BJ (cell line): ENCODE measurements at regions not wholly inside any gene's neighbourhood (a gene's known extent, or its start where the extent isn't known, plus 50 kb on each side); places are given as distances from the start of the nearest gene placed in this dataset.

ENCODE experiments used
- CTCF ChIA-PET: fragments of 350-600 bp; formaldehyde crosslinking; extraction: SDS; loops from one replicate; lab custom pipeline; 2021; ENCODE audit warnings: antibody characterized with exemption, inconsistent platforms; lab: Yijun Ruan, JAX
- POLR2A ChIA-PET: fragments of 300-600 bp; sonication (Branson Sonifier 250); formaldehyde crosslinking; extraction: SDS; loops from one replicate; lab custom pipeline; 2021; ENCODE audit warnings: antibody characterized with exemption; lab: Charles Lee
- DNase-seq: peaks from one replicate; pipeline ENCODE4 v3.0.0-alpha.2; 2011; ENCODE audit warnings: low read depth
- H3K27me3 ChIP-seq: 2 replicates; pipeline ENCODE4 v1.6.0; 2011; ENCODE audit warnings: low read length; ENCODE audit not compliant: control insufficient read depth, insufficient read depth
- H3K36me3 ChIP-seq: 2 replicates; pipeline ENCODE4 v1.5.1; 2011; ENCODE audit warnings: low read length; ENCODE audit not compliant: control insufficient read depth, insufficient read depth
- H3K4me3 ChIP-seq: 2 replicates; pipeline ENCODE4 v1.5.1; 2011; ENCODE audit warnings: low read depth, mild to moderate bottlenecking, control low read depth, low read length
- CTCF ChIP-seq: IDR thresholded peaks from 2 replicates; pipeline ENCODE4 v1.5.1; 2011; ENCODE audit warnings: low read depth, mild to moderate bottlenecking, control low read depth, inconsistent platforms, low read length, moderate library complexity; ENCODE audit not compliant: insufficient read depth

- ChIA-PET POLR2A (interaction anchor here (0.6 kb wide), 1 partner anchor 28 kb away, joined by 5 read pairs; no protein-coding TSS in a partner anchor), CTCF (interaction anchor here (1.2 to 1.6 kb wide), 2 partner anchors 11 to 103 kb away, joined by 4 to 6 read pairs; no protein-coding TSS in a partner anchor)
- H3K4me3 ChIP-seq: no peak overlapping the region
- TF ChIP-seq CTCF: no peak
- no peak for DNase-seq
- peaks cover 4% of the 10 kb centered on the region for H3K27me3 ChIP-seq
- H3K36me3 ChIP-seq: no peaks in the 10 kb centered on the region
Observed at GRCh38 chr2:120446236-120447126, 100.5 kb downstream of the INHBB start.

DNA sequence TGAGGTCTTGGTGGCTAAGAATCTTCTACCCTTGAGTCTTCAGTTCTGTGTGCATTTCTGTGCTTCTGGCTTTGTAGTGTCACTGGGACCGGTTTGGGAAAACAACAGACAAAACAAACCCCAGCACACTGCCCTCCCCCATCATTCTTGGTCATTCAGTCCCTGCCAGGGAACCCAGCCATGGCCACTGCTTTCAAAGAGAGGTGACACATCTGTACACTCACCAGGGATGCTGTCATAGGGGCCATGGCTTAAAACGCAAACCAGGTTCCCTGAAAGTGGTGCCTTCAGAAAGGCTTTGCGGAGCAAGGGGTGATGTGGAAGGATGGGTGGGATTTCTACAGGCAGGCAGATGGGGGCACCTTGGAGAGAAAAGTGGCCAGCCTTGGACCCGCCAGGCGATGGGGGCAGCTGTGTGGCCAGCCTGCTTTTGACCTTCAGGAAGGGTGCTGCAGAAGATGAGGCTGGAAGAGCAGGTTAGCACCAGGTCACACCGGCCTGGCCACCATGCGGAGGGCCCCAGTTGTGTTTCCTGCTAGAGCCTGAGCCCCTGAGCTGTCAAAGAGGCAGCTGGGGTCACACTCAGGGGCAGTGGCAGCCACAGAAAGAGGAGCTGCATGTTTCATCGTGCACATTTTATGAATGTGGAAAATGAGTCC, 101.3 kb downstream of the INHBB start:
- Histone ChIP-seq H3K36me3 (no peaks in the 10 kb centered on the region), H3K27me3 (peaks cover 4% of the 10 kb centered on the region), H3K4me3 (no peak overlapping the region)
- POLR2A ChIA-PET: no interaction called here
- TF ChIP-seq CTCF: no peak
- CTCF ChIA-PET: interaction anchor here (0.7 to 1.6 kb wide), 3 partner anchors 10 to 104 kb away, joined by 3 to 6 read pairs (median 4); no protein-coding TSS in a partner anchor
- no peak for DNase-seq

DNA sequence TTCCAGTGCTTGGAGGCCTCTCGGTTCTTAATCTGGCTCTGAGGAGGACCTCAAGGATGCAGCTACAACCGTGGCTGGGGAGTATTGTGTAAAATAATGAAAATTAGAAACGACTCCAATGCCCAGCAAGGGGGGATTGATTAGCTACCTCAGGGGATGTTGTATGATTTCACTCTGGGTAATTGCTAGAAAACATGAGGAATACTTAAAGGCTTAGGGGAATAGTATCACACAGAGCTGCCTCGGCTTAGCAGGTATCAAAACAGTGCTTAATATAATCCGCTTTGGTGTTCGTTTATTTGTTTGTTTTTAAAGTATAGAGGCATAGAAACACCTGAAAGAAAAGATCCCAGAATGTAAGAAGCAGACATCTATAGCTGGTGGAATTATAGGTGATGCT, 102.5 kb downstream of the INHBB start:
- Histone ChIP-seq H3K27me3 (no peaks in the 10 kb centered on the region), H3K36me3 (no peaks in the 10 kb centered on the region), H3K4me3 (no peak overlapping the region)
- POLR2A ChIA-PET: no interaction called here
- CTCF ChIA-PET: no interaction called here
- no peak for DNase-seq
- no peak for TF ChIP-seq CTCF

DNA sequence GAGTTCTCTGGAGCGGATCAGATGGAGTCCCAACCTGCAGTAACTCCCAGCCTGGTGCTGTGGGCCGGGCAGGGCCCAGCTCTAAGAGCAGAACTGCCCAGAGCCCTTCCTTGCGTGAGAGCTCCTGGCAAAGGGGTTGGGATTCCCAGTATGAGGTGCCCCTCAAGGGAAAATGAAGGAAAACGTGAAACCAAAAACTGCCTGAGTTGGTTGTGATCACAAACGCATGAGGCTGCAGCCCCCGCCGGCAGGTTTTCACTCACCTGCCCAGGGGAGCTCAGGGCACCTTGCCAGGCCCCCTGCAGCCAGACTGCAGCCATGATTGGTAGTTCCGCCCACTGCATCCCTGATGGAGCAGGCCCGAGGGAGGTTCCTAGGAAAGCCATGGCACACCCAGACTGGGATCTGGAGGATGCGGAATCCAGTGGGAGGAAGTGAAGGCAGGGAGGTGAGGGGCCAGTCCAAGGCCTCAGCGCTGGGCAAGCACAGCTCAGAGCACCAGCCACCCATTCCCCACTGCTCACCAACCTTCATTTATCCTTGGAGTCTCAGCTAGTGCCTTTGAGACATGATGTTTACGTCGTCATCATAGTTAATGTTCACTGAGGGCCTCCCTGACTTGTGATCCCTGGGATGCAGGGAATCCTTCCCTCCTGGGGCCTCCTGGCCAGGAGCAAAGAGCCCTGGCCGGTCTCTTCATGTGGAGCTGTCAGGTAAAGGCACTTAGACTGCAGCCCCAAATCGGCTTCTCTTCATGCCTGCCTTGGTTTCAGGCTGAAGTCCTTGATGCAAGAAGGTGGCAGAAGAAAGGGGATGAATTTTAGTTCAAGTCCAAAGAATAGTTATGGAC, 103.2 kb downstream of the INHBB start:
- TF ChIP-seq CTCF: no peak
- CTCF ChIA-PET: no interaction called here
- H3K4me3 ChIP-seq: no peak overlapping the region
- POLR2A ChIA-PET: no interaction called here
- no peak for DNase-seq
- H3K27me3 ChIP-seq: no peaks in the 10 kb centered on the region
- H3K36me3 ChIP-seq: no peaks in the 10 kb centered on the region
